ENCODE measurements at regions not wholly inside any gene's neighbourhood (a gene's known extent, or its start where the extent isn't known, plus 50 kb on each side); places are given as distances from the start of the nearest gene placed in this dataset.

DNA sequence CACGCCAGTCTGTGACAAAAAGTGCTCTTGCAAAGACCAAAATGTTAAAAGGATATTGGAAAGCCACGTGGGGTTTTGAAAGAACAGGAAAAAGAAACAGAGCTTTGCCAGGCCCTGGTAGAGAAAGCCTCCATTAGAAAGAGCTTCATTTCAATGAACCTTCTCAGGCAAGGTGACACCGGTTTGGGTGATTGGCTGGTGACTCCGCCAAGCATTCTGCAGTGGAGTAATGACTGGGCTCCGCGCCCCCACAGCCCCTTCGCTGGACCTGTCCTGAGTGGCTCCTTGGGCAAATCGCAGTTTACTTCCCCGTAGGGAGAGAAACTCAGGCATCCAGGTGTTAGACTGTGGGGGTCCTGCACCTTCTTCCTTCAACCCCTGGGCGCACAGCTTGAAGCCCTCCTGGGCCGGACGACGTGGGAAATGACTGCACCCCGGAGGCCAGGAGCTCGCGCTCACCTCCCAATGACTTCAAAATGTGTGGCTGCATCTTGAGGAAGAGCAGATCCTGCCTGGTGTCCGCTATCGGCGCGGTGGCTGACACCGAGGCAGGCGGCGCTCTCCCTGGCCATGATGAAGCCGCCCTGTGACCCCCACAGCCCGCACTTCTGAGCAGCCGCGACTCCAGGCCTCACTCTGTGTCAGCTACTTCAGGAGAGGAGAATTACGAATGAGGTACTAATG, 444.6 kb upstream of the SGCG start:
- WGBS, 2 experiments (ENCODE audit: extremely low coverage in 2 of 2, insufficient read length in 1 of 2) = 51% methylated on average over 5 of the region's 28 CpGs; no CpG with 5 or more reads in 1 of the 2 experiments
- no peak overlapping the region for H2BK5ac ChIP-seq (ENCODE audit: low read depth, low read length, poor library complexity, severe bottlenecking)
- ChIA-PET CTCF (interaction anchor here (0.6 kb wide), 2 partner anchors 213 to 416 kb away, joined by 3 to 4 read pairs; no protein-coding TSS in a partner anchor), POLR2A (ENCODE audit: unreplicated experiment) (no interaction called here)
- peaks cover 2% of the 10 kb centered on the region; the same call in 1 of the 2 replicates for H3K9me3 ChIP-seq (ENCODE audit: control insufficient read depth, insufficient read depth, low read length)
- no peaks in the 10 kb centered on the region for H3K79me1 ChIP-seq (ENCODE audit: low read depth in 1 of 2, low read length in 2 of 2)
- H4K5ac ChIP-seq (ENCODE audit: low read depth, low read length) = no peak overlapping the region
- H4K20me1 ChIP-seq (ENCODE audit: insufficient read depth, low read length) = no peaks in the 10 kb centered on the region
- no peak overlapping the region for H2BK20ac ChIP-seq (ENCODE audit: low read depth, low read length)
- H3K56ac ChIP-seq (ENCODE audit: extremely low read depth, insufficient read depth, low read length) = no peak overlapping the region
- no peak overlapping the region for H3K23ac ChIP-seq (ENCODE audit: low read depth, low read length)
- TF ChIP-seq RAD21 (IDR thresholded peaks at IDR 0.05; ENCODE audit: low read length) (no peak), ELK1 (IDR thresholded peaks at IDR 0.05; ENCODE audit: borderline replicate concordance, low read depth, low read length) (no peak), RCOR1 (IDR thresholded peaks at IDR 0.05; ENCODE audit: insufficient replicate concordance, low read length) (no peak), FOS (IDR thresholded peaks at IDR 0.05; ENCODE audit: low read depth, low read length) (no peak), CEBPB (IDR thresholded peaks at IDR 0.05; ENCODE audit: low read depth, low read length) (no peak), MAFK (IDR thresholded peaks at IDR 0.05; ENCODE audit: low read depth, low read length) (no peak), RFX5 (IDR thresholded peaks at IDR 0.05; ENCODE audit: low read depth, low read length) (no peak), POLR2A (IDR thresholded peaks at IDR 0.05; ENCODE audit: low read depth, low read length) (no peak), CHD1 (IDR thresholded peaks at IDR 0.05; ENCODE audit: low read depth, low read length) (no peak)
- H3K14ac ChIP-seq (replicated peaks; ENCODE audit: low read depth, low read length) = no peak overlapping the region
- in situ Hi-C loops (cut with MboI; ENCODE audit: low sequenced_read_pairs) (no loop called here), dilution Hi-C loops (cut with HindIII; ENCODE audit: low sequenced_read_pairs, unreplicated experiment) (no loop called here), intact Hi-C loops (cut with micrococcal nuclease) (no loop called here)
- H3K27ac ChIP-seq (ENCODE audit: insufficient read depth, low read length) = no peak overlapping the region
- ATAC-seq (ENCODE audit: low read depth) (no peak), DNase-seq (no peak)
- H3K9ac ChIP-seq (ENCODE audit: low read depth, low read length) = no peak overlapping the region
- no peaks in the 10 kb centered on the region for H3K27me3 ChIP-seq (ENCODE audit: control insufficient read depth, insufficient read depth, low read length)
- H4K91ac ChIP-seq (ENCODE audit: insufficient read depth, low read depth, low read length) = no peak overlapping the region
- no peak overlapping the region for H3K4ac ChIP-seq (ENCODE audit: low read depth, low read length)
- H2BK120ac ChIP-seq (ENCODE audit: low read depth, low read length) = no peak overlapping the region
- no peak overlapping the region for H4K8ac ChIP-seq (ENCODE audit: low read depth in 2 of 2, low read length in 2 of 2)
- H3K4me2 ChIP-seq (ENCODE audit: low read depth, low read length) = no peak overlapping the region
- H2AK9ac ChIP-seq (replicated peaks; ENCODE audit: low read depth, low read length, poor library complexity) = no peak overlapping the region
- BruUV-seq (replicated peaks) = no TSS peak
- H3K36me3 ChIP-seq (ENCODE audit: control insufficient read depth, insufficient read depth, low read length) = no peaks in the 10 kb centered on the region
- no peak overlapping the region for H3K18ac ChIP-seq (ENCODE audit: low read depth, low read length)
- H2BK15ac ChIP-seq (ENCODE audit: low read depth, low read length) = no peak overlapping the region
- H3K4me3 ChIP-seq (ENCODE audit: insufficient read depth, low read depth, low read length) = no peak overlapping the region
- H3K9me1 ChIP-seq (ENCODE audit: insufficient read depth, low read length) = no peaks in the 10 kb centered on the region
- H3K4me1 ChIP-seq (ENCODE audit: control insufficient read depth, insufficient read depth, low read length) = no peaks in the 10 kb centered on the region
- no peak overlapping the region for H2AFZ ChIP-seq (replicated peaks; ENCODE audit: low read length, poor library complexity)
- no peak overlapping the region for H2AK5ac ChIP-seq (ENCODE audit: low read depth, low read length)
